GM12872 (cell line): ENCODE measurements at regions not wholly inside any gene's neighbourhood (a gene's known extent, or its start where the extent isn't known, plus 50 kb on each side); places are given as distances from the start of the nearest gene placed in this dataset.

Source experiments
- TF ChIP-seq, protein P1 (sequence below): IDR thresholded peaks from 3 replicates; pipeline ENCODE4 v1.5.1; 2011; ENCODE audit warnings: low read depth, mild to moderate bottlenecking, low read length, moderate library complexity; ENCODE audit not compliant: insufficient read depth

DNA sequence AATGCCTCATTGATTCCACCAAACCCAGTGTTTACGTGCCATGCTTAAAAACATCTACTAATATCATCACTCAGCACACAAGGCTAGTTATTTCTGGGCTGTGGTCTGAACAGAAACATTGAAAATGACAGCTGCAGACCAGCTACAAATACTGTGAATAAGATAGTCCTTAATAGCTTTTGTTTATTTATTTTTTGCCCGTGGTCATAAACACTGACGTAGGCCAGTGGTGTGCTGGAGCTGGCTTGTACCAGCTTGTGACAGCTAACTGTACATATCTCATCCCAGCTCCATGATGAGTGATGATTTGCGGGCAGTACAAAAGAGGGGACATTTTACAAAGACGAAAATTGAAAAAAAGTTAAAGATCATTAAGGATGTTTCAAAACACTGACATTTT, 1057.0 kb downstream of the EPHA7 start:
- TF ChIP-seq, protein P1, sequence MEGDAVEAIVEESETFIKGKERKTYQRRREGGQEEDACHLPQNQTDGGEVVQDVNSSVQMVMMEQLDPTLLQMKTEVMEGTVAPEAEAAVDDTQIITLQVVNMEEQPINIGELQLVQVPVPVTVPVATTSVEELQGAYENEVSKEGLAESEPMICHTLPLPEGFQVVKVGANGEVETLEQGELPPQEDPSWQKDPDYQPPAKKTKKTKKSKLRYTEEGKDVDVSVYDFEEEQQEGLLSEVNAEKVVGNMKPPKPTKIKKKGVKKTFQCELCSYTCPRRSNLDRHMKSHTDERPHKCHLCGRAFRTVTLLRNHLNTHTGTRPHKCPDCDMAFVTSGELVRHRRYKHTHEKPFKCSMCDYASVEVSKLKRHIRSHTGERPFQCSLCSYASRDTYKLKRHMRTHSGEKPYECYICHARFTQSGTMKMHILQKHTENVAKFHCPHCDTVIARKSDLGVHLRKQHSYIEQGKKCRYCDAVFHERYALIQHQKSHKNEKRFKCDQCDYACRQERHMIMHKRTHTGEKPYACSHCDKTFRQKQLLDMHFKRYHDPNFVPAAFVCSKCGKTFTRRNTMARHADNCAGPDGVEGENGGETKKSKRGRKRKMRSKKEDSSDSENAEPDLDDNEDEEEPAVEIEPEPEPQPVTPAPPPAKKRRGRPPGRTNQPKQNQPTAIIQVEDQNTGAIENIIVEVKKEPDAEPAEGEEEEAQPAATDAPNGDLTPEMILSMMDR: no peak

DNA sequence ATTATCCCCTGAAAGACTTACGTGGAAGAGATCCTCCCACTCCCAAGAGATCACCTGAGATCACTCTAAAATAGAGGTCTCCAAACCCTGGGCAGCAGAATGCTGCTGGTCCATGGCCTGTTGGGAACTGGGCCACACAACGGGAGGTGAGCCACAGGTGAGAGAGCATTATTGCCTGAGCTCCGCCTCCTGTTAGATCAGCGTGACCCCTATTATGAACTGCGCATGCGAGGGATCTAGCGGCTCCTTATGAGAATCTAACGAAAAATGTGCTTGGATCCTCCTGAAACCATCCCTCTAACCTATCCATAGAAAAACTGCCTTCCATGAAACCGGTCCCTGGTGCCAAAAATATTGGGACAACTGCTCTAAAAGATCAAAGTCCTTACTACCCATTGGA, 1057.4 kb downstream of the EPHA7 start:
- TF ChIP-seq, protein P1: no peak

DNA sequence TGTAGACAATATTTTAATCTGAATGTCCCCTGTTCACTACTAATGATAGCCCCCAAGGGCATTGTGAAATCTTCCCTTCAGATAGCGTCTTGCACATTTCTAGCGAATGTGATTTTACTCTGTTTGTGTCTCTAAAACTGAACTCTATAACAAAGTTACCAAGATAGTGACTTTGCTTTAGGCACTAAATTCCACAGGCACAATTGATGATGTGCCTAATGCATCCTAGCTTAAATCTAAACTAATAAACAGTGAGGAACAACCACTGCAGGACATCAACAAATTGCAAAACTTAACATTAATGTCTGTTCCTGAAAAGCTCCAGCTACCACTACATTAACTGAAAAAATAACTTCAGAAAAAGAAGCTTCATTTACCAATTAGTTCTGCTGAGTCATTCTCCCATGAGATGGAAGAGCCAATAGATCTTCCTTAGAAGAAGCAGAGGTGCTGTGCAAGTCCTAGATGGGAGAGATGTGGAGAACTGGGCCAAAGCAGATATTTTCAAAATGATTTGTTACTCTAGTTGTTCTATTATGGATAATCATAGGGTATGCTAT, 1065.0 kb downstream of the EPHA7 start:
- TF ChIP-seq, protein P1: no peak

DNA sequence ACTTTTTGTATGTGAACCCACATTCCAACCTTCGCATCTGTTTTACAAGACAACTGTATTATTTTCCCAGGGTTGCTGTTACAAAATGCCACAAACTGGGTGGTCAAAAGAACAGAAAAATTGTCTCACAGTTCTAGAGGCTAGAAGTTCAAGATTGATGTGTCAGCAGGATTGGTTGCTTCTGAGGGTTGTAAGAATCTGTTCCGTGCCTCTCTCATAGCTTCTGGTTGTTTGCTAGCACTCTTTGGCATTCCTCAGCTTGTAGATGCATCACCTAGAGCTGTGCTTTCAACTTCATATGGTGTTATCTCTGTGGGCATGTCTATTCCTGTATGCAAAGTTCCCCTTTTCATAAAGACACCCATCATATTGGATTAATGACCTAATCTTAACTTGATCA, 1067.2 kb downstream of the EPHA7 start:
- TF ChIP-seq, protein P1: no peak

DNA sequence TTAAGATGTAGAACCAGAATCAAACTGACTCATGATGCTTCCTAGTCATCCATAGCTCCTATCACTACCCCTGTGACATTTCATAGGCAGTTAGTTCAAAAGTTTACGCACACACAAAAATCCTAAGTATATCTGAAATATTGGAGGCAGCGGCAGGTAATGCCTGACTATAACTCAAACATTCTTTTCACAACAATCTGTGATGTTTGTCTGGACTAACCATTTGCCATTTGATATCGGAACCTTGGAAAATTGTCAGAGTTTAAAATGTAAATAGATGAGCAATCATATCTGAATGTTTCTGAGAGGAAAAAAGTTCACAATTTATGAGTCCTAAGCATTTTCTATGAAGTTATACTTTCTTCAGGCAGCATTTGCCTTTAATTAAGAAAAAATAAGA, 1078.2 kb downstream of the EPHA7 start:
- TF ChIP-seq, protein P1: no peak

DNA sequence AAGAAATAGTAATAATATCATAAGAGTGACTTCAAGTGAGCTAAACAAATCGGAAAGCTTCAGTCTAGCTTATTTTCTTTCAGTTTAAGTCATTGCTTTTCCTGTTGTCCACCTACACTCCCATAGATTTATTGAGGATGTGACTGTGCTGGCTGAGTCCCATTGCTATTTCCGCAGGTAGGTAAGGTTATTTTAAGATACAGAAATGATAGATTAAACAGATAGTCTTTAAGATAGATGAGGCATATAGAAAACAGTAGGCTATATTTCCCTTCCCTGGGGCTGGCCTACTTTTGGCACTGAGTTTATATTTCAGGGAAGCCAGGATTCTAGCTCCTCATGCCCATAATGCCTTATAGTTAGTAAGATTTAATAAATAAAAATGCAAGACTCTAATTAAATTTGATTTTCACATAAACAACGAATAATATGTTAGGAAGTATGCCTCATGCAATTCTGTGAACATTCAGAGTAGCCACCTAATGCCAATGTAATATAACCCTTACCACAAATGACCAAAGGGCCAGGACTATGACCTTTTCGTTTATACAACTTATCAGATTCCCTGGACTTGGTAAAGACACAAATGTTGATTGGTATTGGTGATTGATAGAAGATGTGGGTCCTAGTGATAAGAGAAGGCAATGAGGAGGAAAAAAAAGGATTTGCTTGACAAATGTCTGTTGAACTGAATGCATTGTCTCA, 1079.3 kb downstream of the EPHA7 start:
- TF ChIP-seq, protein P1: no peak

DNA sequence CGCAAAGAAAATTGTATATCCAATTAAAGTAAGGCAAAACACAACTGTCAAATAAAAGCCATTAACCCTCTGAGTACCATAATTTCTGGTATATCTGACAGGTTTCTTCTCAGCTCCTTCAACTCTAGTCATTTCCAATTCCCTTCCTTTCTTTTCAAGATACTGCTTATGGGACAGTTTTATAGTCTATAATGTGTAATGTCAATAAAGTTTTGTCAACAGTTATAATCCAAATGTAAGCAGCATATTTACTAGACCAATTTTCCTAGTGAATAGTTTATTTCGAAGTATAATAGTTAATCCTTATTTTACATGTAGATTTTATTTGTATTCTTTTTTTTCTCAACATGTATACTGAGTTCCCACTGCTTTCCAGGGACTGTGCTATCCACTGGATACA, 1081.8 kb downstream of the EPHA7 start:
- TF ChIP-seq, protein P1: no peak
